ENCODE measurements at regions not wholly inside any gene's neighbourhood (a gene's known extent, or its start where the extent isn't known, plus 50 kb on each side); places are given as distances from the start of the nearest gene placed in this dataset.

DNA sequence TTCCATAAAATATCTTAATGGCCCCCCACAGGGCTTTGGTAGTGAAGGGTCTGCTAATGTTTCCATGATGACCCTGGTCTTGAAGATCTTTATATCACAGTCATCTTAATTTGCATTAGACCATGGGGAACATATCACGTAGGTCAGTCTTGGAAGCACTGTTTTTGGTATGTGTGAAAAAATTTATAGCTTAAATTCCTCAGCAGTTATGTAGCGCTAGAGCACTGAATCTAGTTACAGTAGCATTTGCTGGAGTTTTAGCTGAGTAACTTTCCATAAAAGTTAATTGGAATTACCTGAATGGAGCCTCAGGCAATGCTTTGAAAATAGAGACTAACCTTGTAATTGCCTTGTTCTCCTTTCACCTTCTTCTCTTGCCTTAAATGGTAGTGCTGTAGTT is 648.8 kb downstream of the IQCM start:
- no peak for TF ChIP-seq POLR2A (IDR thresholded peaks at IDR 0.05; ENCODE audit: low read depth, low read length)
- TF ChIP-seq POLR2AphosphoS5 (IDR thresholded peaks at IDR 0.05; ENCODE audit: low read depth, low read length), result no peak
